Activated CD4-positive, alpha-beta memory T cell treated with anti-CD3 and anti-CD28 coated beads, Interleukin-2, amount 10 ng/mL, durations not matched to agents 7 days and 5 days (primary cell): ENCODE measurements at regions not wholly inside any gene's neighbourhood (a gene's known extent, or its start where the extent isn't known, plus 50 kb on each side); places are given as distances from the start of the nearest gene placed in this dataset.

ENCODE experiments used
- CTCF ChIA-PET: fragments of 350-600 bp; sonication (Branson Sonifier 250); formaldehyde crosslinking; loops from one replicate; lab custom pipeline; 2021; ENCODE audit warnings: antibody characterized with exemption, inconsistent platforms; lab: Charles Lee
- POLR2A ChIA-PET: fragments of 350-600 bp; sonication (Branson Sonifier 250); formaldehyde crosslinking; loops from one replicate; lab custom pipeline; 2021; ENCODE audit warnings: antibody characterized with exemption; lab: Charles Lee
- DNase-seq: peaks from one replicate; pipeline ENCODE4 v3.0.0-alpha.2; 2020
- H3K27ac Mint-ChIP-seq: one replicate; pipeline ENCODE4 v1.8.0; 2021; ENCODE audit warnings: mild to moderate bottlenecking, mixed read lengths
- H3K27me3 Mint-ChIP-seq: one replicate; pipeline ENCODE4 v1.8.0; 2021; ENCODE audit warnings: mixed read lengths
- H3K36me3 Mint-ChIP-seq: one replicate; pipeline ENCODE4 v1.8.0; 2021; ENCODE audit warnings: low read depth, mixed read lengths
- H3K4me1 Mint-ChIP-seq: one replicate; pipeline ENCODE4 v1.8.0; 2021; ENCODE audit warnings: mixed read lengths
- H3K4me3 Mint-ChIP-seq: one replicate; pipeline ENCODE4 v1.8.0; 2021; ENCODE audit warnings: mild to moderate bottlenecking, mixed read lengths
- H3K9me3 Mint-ChIP-seq: one replicate; pipeline ENCODE4 v1.8.0; 2021; ENCODE audit warnings: mixed read lengths

GRCh38 chr3:144272680-144273079, 301.1 kb downstream of the DIPK2A start:
- ChIA-PET CTCF (no interaction called here), POLR2A (no interaction called here)
- H3K36me3 Mint-ChIP-seq: no peaks in the 10 kb centered on the region
- no peak for DNase-seq
- no peak overlapping the region for H3K4me3 Mint-ChIP-seq
- no peaks in the 10 kb centered on the region for H3K9me3 Mint-ChIP-seq
- H3K27me3 Mint-ChIP-seq: no peaks in the 10 kb centered on the region
- no peaks in the 10 kb centered on the region for H3K4me1 Mint-ChIP-seq
- H3K27ac Mint-ChIP-seq: no peak overlapping the region

GRCh38 chr3:144273601-144274000, 302.0 kb downstream of the DIPK2A start:
- H3K27me3 Mint-ChIP-seq: no peaks in the 10 kb centered on the region
- no peaks in the 10 kb centered on the region for H3K4me1 Mint-ChIP-seq
- H3K36me3 Mint-ChIP-seq: no peaks in the 10 kb centered on the region
- CTCF ChIA-PET: no interaction called here
- POLR2A ChIA-PET: no interaction called here
- no peak for DNase-seq
- no peaks in the 10 kb centered on the region for H3K9me3 Mint-ChIP-seq
- H3K27ac Mint-ChIP-seq: no peak overlapping the region
- H3K4me3 Mint-ChIP-seq: no peak overlapping the region

GRCh38 chr3:144275005-144275404, 303.4 kb downstream of the DIPK2A start:
- ChIA-PET CTCF (no interaction called here), POLR2A (no interaction called here)
- H3K9me3 Mint-ChIP-seq: no peaks in the 10 kb centered on the region
- DNase-seq: no peak
- H3K27me3 Mint-ChIP-seq: no peaks in the 10 kb centered on the region
- H3K4me1 Mint-ChIP-seq: no peaks in the 10 kb centered on the region
- H3K36me3 Mint-ChIP-seq: no peaks in the 10 kb centered on the region
- no peak overlapping the region for H3K27ac Mint-ChIP-seq
- no peak overlapping the region for H3K4me3 Mint-ChIP-seq

- Mint-ChIP-seq H3K4me3 (no peak overlapping the region), H3K27ac (no peak overlapping the region), H3K36me3 (no peaks in the 10 kb centered on the region), H3K4me1 (no peaks in the 10 kb centered on the region), H3K9me3 (no peaks in the 10 kb centered on the region), H3K27me3 (no peaks in the 10 kb centered on the region)
- POLR2A ChIA-PET: no interaction called here
- CTCF ChIA-PET: no interaction called here
- DNase-seq: no peak
Observed at GRCh38 chr3:144282313-144282712, 310.7 kb downstream of the DIPK2A start.

GRCh38 chr3:144286235-144286910, 314.8 kb downstream of the DIPK2A start:
- POLR2A ChIA-PET: no interaction called here
- Mint-ChIP-seq H3K36me3 (no peaks in the 10 kb centered on the region), H3K27me3 (no peaks in the 10 kb centered on the region), H3K4me3 (no peak overlapping the region), H3K27ac (no peak overlapping the region), H3K4me1 (no peaks in the 10 kb centered on the region), H3K9me3 (no peaks in the 10 kb centered on the region)
- DNase-seq: no peak
- CTCF ChIA-PET: no interaction called here

GRCh38 chr3:144287001-144287400, 315.4 kb downstream of the DIPK2A start:
- Mint-ChIP-seq H3K4me1 (no peaks in the 10 kb centered on the region), H3K4me3 (no peak overlapping the region), H3K9me3 (no peaks in the 10 kb centered on the region), H3K27ac (no peak overlapping the region), H3K36me3 (no peaks in the 10 kb centered on the region), H3K27me3 (no peaks in the 10 kb centered on the region)
- ChIA-PET CTCF (no interaction called here), POLR2A (no interaction called here)
- DNase-seq: no peak

- no peak for DNase-seq
- no peak overlapping the region for H3K27ac Mint-ChIP-seq
- no peaks in the 10 kb centered on the region for H3K9me3 Mint-ChIP-seq
- POLR2A ChIA-PET: no interaction called here
- no peaks in the 10 kb centered on the region for H3K4me1 Mint-ChIP-seq
- no peak overlapping the region for H3K4me3 Mint-ChIP-seq
- H3K27me3 Mint-ChIP-seq: no peaks in the 10 kb centered on the region
- H3K36me3 Mint-ChIP-seq: no peaks in the 10 kb centered on the region
- CTCF ChIA-PET: no interaction called here
Observed at GRCh38 chr3:144289057-144289456, 317.4 kb downstream of the DIPK2A start.

GRCh38 chr3:144294659-144295538, 323.3 kb downstream of the DIPK2A start:
- Mint-ChIP-seq H3K9me3 (no peaks in the 10 kb centered on the region), H3K4me3 (no peak overlapping the region), H3K36me3 (no peaks in the 10 kb centered on the region), H3K27ac (no peak overlapping the region), H3K4me1 (peaks cover 10% of the 10 kb centered on the region), H3K27me3 (peaks cover 3% of the 10 kb centered on the region)
- ChIA-PET CTCF (no interaction called here), POLR2A (no interaction called here)
- DNase-seq: no peak

GRCh38 chr3:144295613-144296012, 324.0 kb downstream of the DIPK2A start:
- Mint-ChIP-seq H3K4me3 (no peak overlapping the region), H3K4me1 (peaks cover 10% of the 10 kb centered on the region), H3K36me3 (no peaks in the 10 kb centered on the region), H3K27ac (no peak overlapping the region), H3K9me3 (no peaks in the 10 kb centered on the region), H3K27me3 (peaks cover 3% of the 10 kb centered on the region)
- ChIA-PET CTCF (no interaction called here), POLR2A (no interaction called here)
- no peak for DNase-seq

GRCh38 chr3:144296808-144297207, 325.2 kb downstream of the DIPK2A start:
- POLR2A ChIA-PET: no interaction called here
- no peak overlapping the region for H3K4me3 Mint-ChIP-seq
- H3K9me3 Mint-ChIP-seq: no peaks in the 10 kb centered on the region
- H3K27ac Mint-ChIP-seq: no peak overlapping the region
- DNase-seq: no peak
- H3K36me3 Mint-ChIP-seq: no peaks in the 10 kb centered on the region
- CTCF ChIA-PET: no interaction called here
- peaks cover 10% of the 10 kb centered on the region for H3K4me1 Mint-ChIP-seq
- peaks cover 3% of the 10 kb centered on the region for H3K27me3 Mint-ChIP-seq

- H3K4me3 Mint-ChIP-seq: no peak overlapping the region
- H3K27me3 Mint-ChIP-seq: peaks cover 3% of the 10 kb centered on the region
- peaks cover 3% of the 10 kb centered on the region for H3K9me3 Mint-ChIP-seq
- H3K4me1 Mint-ChIP-seq: no peaks in the 10 kb centered on the region
- POLR2A ChIA-PET: no interaction called here
- no peak for DNase-seq
- H3K36me3 Mint-ChIP-seq: no peaks in the 10 kb centered on the region
- CTCF ChIA-PET: no interaction called here
- H3K27ac Mint-ChIP-seq: no peak overlapping the region
Observed at GRCh38 chr3:144301863-144302262, 330.2 kb downstream of the DIPK2A start.

GRCh38 chr3:144307951-144308350, 336.3 kb downstream of the DIPK2A start:
- CTCF ChIA-PET: no interaction called here
- no peaks in the 10 kb centered on the region for H3K36me3 Mint-ChIP-seq
- no peak for DNase-seq
- POLR2A ChIA-PET: no interaction called here
- no peaks in the 10 kb centered on the region for H3K4me1 Mint-ChIP-seq
- H3K4me3 Mint-ChIP-seq: no peak overlapping the region
- no peaks in the 10 kb centered on the region for H3K27me3 Mint-ChIP-seq
- H3K9me3 Mint-ChIP-seq: no peaks in the 10 kb centered on the region
- H3K27ac Mint-ChIP-seq: no peak overlapping the region

GRCh38 chr3:144308396-144308795, 336.8 kb downstream of the DIPK2A start:
- Mint-ChIP-seq H3K4me1 (no peaks in the 10 kb centered on the region), H3K27ac (no peak overlapping the region), H3K27me3 (no peaks in the 10 kb centered on the region), H3K4me3 (no peak overlapping the region), H3K36me3 (no peaks in the 10 kb centered on the region), H3K9me3 (no peaks in the 10 kb centered on the region)
- ChIA-PET POLR2A (no interaction called here), CTCF (no interaction called here)
- no peak for DNase-seq

- no peak for DNase-seq
- Mint-ChIP-seq H3K4me3 (no peak overlapping the region), H3K9me3 (no peaks in the 10 kb centered on the region), H3K36me3 (no peaks in the 10 kb centered on the region), H3K27ac (no peak overlapping the region), H3K27me3 (no peaks in the 10 kb centered on the region), H3K4me1 (no peaks in the 10 kb centered on the region)
- ChIA-PET CTCF (no interaction called here), POLR2A (no interaction called here)
Observed at GRCh38 chr3:144312702-144313101, 341.1 kb downstream of the DIPK2A start.
